Ishikawa (cell line): ENCODE measurements at regions not wholly inside any gene's neighbourhood (a gene's known extent, or its start where the extent isn't known, plus 50 kb on each side); places are given as distances from the start of the nearest gene placed in this dataset.

Source experiments
- CEBPB ChIP-seq: IDR thresholded peaks from 2 replicates; pipeline ENCODE4 v1.6.1; 2012
- CREB1 ChIP-seq: IDR thresholded peaks from 2 replicates; pipeline ENCODE4 v1.6.1; 2012; ENCODE audit warnings: low read depth
- EGR1 ChIP-seq: IDR thresholded peaks from 2 replicates; pipeline ENCODE4 v1.6.1; 2012
- EP300 ChIP-seq: IDR thresholded peaks from 2 replicates; pipeline ENCODE4 v1.6.1; 2012; ENCODE audit warnings: borderline replicate concordance
- FOXM1 ChIP-seq: IDR thresholded peaks from 2 replicates; pipeline ENCODE4 v1.6.1; 2012; ENCODE audit warnings: low read depth, borderline replicate concordance
- NFIC ChIP-seq: IDR thresholded peaks from 2 replicates; pipeline ENCODE4 v1.6.1; 2012
- RAD21 ChIP-seq: IDR thresholded peaks from 2 replicates; pipeline ENCODE4 v1.6.1; 2012; ENCODE audit warnings: low read depth
- TAF1 ChIP-seq: IDR thresholded peaks from 2 replicates; pipeline ENCODE4 v1.6.1; 2012; ENCODE audit warnings: low read depth, mild to moderate bottlenecking
- TCF12 ChIP-seq: IDR thresholded peaks from 2 replicates; pipeline ENCODE4 v1.6.1; 2012; ENCODE audit warnings: low read depth
- TEAD4 ChIP-seq: IDR thresholded peaks from 2 replicates; pipeline ENCODE4 v1.6.1; 2012
- YY1 ChIP-seq: IDR thresholded peaks from 2 replicates; pipeline ENCODE4 v1.6.1; 2012; ENCODE audit warnings: low read depth
- ZBTB7A ChIP-seq: IDR thresholded peaks from 2 replicates; pipeline ENCODE4 v1.6.1; 2012; ENCODE audit warnings: low read depth
- TF ChIP-seq, protein P1 (sequence below): IDR thresholded peaks from 2 replicates; pipeline ENCODE4 v1.6.1; 2012
- TF ChIP-seq, protein P2 (sequence below): IDR thresholded peaks from 2 replicates; pipeline ENCODE4 v1.6.1; 2012
- TF ChIP-seq, protein P3 (sequence below): IDR thresholded peaks from 2 replicates; pipeline ENCODE4 v1.6.1; 2012; ENCODE audit warnings: low read depth, mild to moderate bottlenecking

- TF ChIP-seq ZBTB7A, result no peak
- TF ChIP-seq, protein P1, sequence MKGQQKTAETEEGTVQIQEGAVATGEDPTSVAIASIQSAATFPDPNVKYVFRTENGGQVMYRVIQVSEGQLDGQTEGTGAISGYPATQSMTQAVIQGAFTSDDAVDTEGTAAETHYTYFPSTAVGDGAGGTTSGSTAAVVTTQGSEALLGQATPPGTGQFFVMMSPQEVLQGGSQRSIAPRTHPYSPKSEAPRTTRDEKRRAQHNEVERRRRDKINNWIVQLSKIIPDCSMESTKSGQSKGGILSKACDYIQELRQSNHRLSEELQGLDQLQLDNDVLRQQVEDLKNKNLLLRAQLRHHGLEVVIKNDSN, result no peak
- TF ChIP-seq, protein P2, sequence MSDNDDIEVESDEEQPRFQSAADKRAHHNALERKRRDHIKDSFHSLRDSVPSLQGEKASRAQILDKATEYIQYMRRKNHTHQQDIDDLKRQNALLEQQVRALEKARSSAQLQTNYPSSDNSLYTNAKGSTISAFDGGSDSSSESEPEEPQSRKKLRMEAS, result no peak
- TF ChIP-seq FOXM1, result no peak
- no peak for TF ChIP-seq CEBPB
- TF ChIP-seq YY1, result no peak
- TF ChIP-seq TEAD4, result no peak
- no peak for TF ChIP-seq CREB1
- TF ChIP-seq EP300, result no peak
- no peak for TF ChIP-seq TCF12
- TF ChIP-seq, protein P3, sequence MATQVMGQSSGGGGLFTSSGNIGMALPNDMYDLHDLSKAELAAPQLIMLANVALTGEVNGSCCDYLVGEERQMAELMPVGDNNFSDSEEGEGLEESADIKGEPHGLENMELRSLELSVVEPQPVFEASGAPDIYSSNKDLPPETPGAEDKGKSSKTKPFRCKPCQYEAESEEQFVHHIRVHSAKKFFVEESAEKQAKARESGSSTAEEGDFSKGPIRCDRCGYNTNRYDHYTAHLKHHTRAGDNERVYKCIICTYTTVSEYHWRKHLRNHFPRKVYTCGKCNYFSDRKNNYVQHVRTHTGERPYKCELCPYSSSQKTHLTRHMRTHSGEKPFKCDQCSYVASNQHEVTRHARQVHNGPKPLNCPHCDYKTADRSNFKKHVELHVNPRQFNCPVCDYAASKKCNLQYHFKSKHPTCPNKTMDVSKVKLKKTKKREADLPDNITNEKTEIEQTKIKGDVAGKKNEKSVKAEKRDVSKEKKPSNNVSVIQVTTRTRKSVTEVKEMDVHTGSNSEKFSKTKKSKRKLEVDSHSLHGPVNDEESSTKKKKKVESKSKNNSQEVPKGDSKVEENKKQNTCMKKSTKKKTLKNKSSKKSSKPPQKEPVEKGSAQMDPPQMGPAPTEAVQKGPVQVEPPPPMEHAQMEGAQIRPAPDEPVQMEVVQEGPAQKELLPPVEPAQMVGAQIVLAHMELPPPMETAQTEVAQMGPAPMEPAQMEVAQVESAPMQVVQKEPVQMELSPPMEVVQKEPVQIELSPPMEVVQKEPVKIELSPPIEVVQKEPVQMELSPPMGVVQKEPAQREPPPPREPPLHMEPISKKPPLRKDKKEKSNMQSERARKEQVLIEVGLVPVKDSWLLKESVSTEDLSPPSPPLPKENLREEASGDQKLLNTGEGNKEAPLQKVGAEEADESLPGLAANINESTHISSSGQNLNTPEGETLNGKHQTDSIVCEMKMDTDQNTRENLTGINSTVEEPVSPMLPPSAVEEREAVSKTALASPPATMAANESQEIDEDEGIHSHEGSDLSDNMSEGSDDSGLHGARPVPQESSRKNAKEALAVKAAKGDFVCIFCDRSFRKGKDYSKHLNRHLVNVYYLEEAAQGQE, result no peak
- TF ChIP-seq RAD21, result no peak
- TF ChIP-seq TAF1, result no peak
- no peak for TF ChIP-seq EGR1
- no peak for TF ChIP-seq NFIC
These were observed 69.3 kb upstream of the SATB2 start for GRCh38 chr2:199527071-199527470.

- no peak for TF ChIP-seq TAF1
- no peak for TF ChIP-seq TCF12
- no peak for TF ChIP-seq CREB1
- TF ChIP-seq YY1, result no peak
- TF ChIP-seq, protein P2, result no peak
- no peak for TF ChIP-seq RAD21
- TF ChIP-seq, protein P3, result no peak
- no peak for TF ChIP-seq CEBPB
- TF ChIP-seq EGR1, result no peak
- TF ChIP-seq, protein P1, result no peak
- TF ChIP-seq ZBTB7A, result no peak
- TF ChIP-seq FOXM1, result no peak
These were observed 67.2 kb upstream of the SATB2 start for GRCh38 chr2:199524689-199525574.

- TF ChIP-seq TCF12 (no peak), EGR1 (no peak), EP300 (no peak), TAF1 (no peak), CREB1 (no peak), RAD21 (no peak), FOXM1 (no peak), ZBTB7A (no peak), YY1 (no peak), NFIC (no peak), CEBPB (no peak), TEAD4 (no peak)
- TF ChIP-seq, protein P2, result no peak
- TF ChIP-seq, protein P1, result no peak
- TF ChIP-seq, protein P3, result no peak
These were observed 51.7 kb upstream of the SATB2 start for GRCh38 chr2:199509403-199509802.
